Astrocyte of the cerebellum (primary cell): ENCODE measurements at regions not wholly inside any gene's neighbourhood (a gene's known extent, or its start where the extent isn't known, plus 50 kb on each side); places are given as distances from the start of the nearest gene placed in this dataset.

Experiments
- DNase-seq: peaks from one replicate; pipeline ENCODE4 v3.0.0-alpha.2; 2011; ENCODE audit warnings: low read depth
- H3K4me3 ChIP-seq: 2 replicates; pipeline ENCODE4 v1.5.1; 2011; ENCODE audit warnings: mild to moderate bottlenecking, low read depth, low read length, moderate library complexity
- in situ Hi-C: cut with HindIII; loops from 2 replicates; pipeline ENCODE4 v1.10.0; 2017; ENCODE audit warnings: low sequenced_read_pairs
- TF ChIP-seq, protein P1 (sequence below): IDR thresholded peaks from 2 replicates; pipeline ENCODE4 v1.5.1; 2012; ENCODE audit warnings: low read length, low read depth, moderate library complexity, mild to moderate bottlenecking; ENCODE audit errors: missing control alignments

DNA sequence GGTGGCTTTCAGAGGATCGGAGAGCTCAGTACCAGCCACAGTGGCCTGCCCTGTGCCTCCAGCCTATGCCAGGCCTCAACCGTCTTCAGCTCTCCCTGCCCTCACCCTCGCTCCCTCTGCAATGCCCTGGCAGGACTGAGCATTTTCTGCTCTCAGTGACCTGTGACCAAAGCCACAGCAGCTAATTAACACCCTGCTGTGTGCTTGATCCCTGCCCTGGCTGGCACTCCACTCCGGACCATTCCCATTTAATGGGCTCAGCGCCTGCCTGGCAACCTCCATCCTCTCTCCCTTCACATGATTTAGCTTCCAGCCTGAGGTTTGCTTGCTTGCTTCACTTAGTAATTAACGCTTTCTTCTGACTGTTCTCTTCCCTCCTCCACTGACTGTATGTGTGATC, 287.5 kb downstream of the LRFN2 start:
- TF ChIP-seq, protein P1, sequence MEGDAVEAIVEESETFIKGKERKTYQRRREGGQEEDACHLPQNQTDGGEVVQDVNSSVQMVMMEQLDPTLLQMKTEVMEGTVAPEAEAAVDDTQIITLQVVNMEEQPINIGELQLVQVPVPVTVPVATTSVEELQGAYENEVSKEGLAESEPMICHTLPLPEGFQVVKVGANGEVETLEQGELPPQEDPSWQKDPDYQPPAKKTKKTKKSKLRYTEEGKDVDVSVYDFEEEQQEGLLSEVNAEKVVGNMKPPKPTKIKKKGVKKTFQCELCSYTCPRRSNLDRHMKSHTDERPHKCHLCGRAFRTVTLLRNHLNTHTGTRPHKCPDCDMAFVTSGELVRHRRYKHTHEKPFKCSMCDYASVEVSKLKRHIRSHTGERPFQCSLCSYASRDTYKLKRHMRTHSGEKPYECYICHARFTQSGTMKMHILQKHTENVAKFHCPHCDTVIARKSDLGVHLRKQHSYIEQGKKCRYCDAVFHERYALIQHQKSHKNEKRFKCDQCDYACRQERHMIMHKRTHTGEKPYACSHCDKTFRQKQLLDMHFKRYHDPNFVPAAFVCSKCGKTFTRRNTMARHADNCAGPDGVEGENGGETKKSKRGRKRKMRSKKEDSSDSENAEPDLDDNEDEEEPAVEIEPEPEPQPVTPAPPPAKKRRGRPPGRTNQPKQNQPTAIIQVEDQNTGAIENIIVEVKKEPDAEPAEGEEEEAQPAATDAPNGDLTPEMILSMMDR: no peak
- in situ Hi-C loops: no loop called here
- DNase-seq: no peak
- H3K4me3 ChIP-seq: no peak overlapping the region

DNA sequence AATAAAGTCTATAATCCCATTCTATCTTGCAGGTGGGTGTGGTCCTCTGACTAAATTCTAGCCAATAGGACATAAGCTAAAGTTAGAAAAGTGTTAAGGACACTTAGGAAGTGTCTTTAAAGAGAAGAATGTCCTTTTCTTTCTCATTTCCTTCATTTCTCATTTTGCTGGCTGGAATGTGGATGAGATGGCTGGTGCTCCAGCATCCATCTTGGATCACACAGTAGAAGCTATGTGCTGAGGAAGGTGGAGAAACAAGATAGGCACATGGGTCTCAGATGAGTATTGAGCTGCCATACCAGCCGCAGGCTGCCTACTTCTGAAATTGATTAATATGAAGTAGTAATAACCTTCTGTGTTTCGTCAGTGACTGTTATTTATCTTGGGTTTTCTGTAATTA, 289.0 kb downstream of the LRFN2 start:
- H3K4me3 ChIP-seq: no peak overlapping the region
- DNase-seq: no peak
- TF ChIP-seq, protein P1: no peak
- in situ Hi-C loops: no loop called here

DNA sequence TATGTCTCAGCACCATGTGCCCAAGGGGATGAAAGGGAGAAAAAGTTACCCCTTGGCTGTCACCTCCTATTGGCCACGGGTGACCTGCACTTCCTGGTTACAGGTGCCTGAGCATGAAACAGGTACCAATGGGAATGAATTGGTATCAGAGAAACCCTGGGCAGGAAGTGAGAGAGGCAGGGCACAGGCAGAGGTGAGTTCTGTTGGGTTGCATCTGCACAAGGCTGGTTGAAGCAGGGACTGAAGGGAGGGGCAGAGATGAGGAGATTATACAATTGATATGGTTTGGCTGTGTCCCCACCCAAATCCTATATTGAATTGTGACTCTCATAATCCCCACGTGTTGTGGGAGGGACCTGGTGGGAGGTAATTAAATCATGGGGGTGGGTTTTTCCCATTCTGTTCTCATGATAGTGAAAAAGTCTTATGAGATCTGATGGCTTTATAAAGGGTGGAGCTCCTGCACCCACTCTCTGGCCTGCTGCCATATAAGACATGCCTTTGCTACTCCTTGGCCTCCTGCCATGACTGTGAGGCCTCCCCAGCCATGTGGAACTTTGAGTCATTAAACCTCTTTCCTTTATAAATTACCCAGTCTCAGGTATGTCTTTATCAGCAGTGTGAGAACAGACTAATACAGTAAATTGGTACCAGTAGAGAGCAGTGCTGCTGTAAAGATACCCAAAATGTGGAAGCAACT, 291.8 kb downstream of the LRFN2 start:
- DNase-seq: no peak
- in situ Hi-C loops: no loop called here
- no peak overlapping the region for H3K4me3 ChIP-seq
- TF ChIP-seq, protein P1: no peak

DNA sequence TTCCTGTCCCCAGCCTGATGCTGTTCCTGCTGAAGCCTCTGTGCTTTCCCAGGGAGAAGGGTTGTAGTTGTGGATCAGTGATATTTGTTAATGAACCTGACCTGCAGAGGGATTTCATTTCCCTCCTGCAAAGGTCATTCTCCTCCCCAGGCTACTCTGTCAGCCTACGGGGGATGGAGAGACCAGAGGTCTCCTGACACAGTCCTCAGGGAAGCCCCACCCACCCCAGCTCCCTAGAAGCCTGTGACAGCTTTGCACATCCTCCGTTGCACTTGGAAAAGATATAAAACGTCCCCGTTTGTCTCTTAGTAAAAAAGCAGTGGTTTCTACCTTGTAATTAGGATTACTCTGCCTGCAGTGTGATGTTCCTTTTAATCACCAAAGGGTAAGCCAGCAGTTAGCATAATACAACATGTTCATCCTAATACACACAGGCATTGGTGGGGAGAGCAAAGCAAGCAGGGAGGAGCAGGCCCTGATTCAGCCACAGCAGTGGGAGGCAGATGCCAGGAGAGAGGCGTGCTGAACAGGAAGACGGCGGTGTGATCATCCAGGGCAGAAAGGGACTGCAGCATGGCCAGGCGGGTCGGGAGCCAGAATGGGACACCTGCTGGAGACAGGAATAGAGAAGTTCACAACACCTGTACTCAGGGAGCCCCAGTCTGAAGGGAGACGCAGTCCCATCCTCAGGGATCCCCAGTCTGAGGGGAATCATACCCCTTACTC, 293.5 kb downstream of the LRFN2 start:
- in situ Hi-C loops: no loop called here
- TF ChIP-seq, protein P1: no peak
- DNase-seq: no peak
- no peak overlapping the region for H3K4me3 ChIP-seq

DNA sequence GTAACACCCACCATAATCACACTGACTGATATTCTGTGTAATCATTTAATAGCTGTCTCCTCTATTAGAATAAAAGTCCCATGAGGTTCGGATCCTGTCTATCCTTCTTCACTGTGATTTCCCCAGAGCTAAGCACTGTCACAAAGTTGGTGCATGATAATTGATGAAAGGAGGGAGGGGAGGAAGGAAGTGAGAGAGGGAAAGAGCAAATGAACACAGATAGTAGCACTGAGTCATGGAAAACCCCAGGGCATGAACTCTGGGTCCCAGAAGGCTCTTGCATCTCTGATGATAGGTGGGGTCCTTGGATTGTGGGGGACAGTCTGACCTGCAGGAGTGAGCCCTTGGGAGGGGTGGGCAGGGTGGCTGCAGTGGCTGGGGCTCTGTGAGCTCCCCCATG, 294.1 kb downstream of the LRFN2 start:
- H3K4me3 ChIP-seq: no peak overlapping the region
- TF ChIP-seq, protein P1: no peak
- no peak for DNase-seq
- in situ Hi-C loops: no loop called here

DNA sequence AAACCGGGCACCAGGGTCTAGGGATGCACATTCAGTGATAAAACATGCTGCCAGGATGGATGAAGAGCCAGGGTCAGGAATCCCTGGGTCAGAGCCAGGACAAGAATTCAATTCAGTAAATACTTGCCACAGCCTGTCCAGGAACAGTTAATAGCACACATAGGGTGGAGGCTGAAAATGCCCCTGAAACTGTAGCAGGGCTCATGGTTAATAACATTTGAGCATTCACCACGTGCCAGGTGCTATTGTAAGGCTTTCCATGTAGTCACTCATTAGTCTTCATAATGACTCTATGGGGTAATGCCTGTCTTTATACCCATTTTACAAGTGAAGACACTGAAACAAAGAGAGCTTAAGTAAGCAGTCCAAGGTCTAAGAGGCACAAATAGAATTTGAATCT, 296.3 kb downstream of the LRFN2 start:
- TF ChIP-seq, protein P1: no peak
- no peak overlapping the region for H3K4me3 ChIP-seq
- DNase-seq: no peak
- in situ Hi-C loops: no loop called here
